SU-DHL-6 (cell line): ENCODE measurements at regions not wholly inside any gene's neighbourhood (a gene's known extent, or its start where the extent isn't known, plus 50 kb on each side); places are given as distances from the start of the nearest gene placed in this dataset.

Source experiments
- CTCF ChIP-seq: fragments of 200-600 bp; sonication (generic); IDR thresholded peaks from one replicate; pipeline ENCODE4 v1.5.1; 2017; ENCODE audit warnings: antibody characterized with exemption, mild to moderate bottlenecking, low read length, moderate library complexity; ENCODE audit not compliant: insufficient read depth, poor library complexity, severe bottlenecking
- EZH2phosphoT487 ChIP-seq: fragments of 200-600 bp; sonication (generic), shearing (Covaris generic); conservative IDR thresholded peaks from 2 replicates; pipeline ENCODE4 v1.6.1; 2018; ENCODE audit warnings: mild to moderate bottlenecking, antibody characterized with exemption, low read length, moderate library complexity, mixed read lengths

- no peak for TF ChIP-seq CTCF
- no peak for TF ChIP-seq EZH2phosphoT487
These were observed 457.2 kb downstream of the AEBP2 start for GRCh38 chr12:19896534-19896933.
